ENCODE measurements at regions not wholly inside any gene's neighbourhood (a gene's known extent, or its start where the extent isn't known, plus 50 kb on each side); places are given as distances from the start of the nearest gene placed in this dataset.

DNA sequence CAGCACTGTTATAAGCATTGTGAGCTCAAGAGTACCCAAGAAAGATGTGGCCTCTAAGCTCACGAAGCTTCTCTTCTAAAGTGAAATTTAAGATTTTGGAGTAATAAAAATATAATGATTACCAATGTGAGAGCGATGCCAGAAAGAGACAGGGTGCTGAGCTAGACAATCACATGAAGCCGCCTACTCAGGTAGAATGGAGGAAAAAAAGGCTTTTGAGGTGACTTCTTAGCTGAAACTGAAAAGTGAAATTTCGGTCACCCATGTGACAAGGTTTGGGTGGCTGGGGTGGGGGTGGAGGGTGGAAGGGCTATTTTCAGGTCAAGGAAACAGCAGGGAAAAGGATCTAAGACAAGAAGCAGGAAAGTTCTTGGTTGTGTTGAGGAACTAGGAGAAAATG, 388.2 kb upstream of the WWC1 start:
- peaks cover 7% of the 10 kb centered on the region for H3K27me3 ChIP-seq (ENCODE audit: control insufficient read depth, insufficient read depth, low read length)
- peaks cover 4% of the 10 kb centered on the region for H3K4me1 ChIP-seq (ENCODE audit: control insufficient read depth, insufficient read depth, low read length)
- H3K4me3 ChIP-seq (ENCODE audit: low read length), result no peak overlapping the region
- H3K36me3 ChIP-seq (ENCODE audit: insufficient read depth, low read length), result no peaks in the 10 kb centered on the region
- no peak overlapping the region for H3K4me2 ChIP-seq (ENCODE audit: low read length)
- no peak overlapping the region for H3K9ac ChIP-seq (ENCODE audit: low read depth, low read length)
- no peaks in the 10 kb centered on the region for H3K9me3 ChIP-seq (replicated peaks; ENCODE audit: low read length)

DNA sequence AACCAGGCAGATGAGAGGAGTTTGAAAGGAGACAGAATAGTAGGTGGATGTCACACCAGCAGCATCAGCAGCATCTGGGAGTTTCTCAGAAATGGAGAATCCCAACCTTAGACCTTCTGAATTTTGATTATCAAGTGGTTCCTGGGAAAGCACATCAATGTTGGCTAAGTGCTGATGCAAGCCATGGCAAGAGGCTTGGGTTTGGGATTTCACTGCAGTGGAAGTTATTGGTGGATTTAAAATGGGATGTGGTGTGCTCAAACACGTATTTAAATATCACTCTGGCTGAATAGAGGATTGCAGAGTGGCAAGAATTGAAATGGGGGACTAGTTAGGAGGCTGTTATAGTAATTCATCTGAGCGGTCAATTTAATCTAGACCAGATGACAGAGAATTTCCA, 387.8 kb upstream of the WWC1 start:
- Histone ChIP-seq H3K4me2 (ENCODE audit: low read length) (no peak overlapping the region), H3K4me3 (ENCODE audit: low read length) (no peak overlapping the region), H3K27me3 (ENCODE audit: control insufficient read depth, insufficient read depth, low read length) (peaks cover 7% of the 10 kb centered on the region), H3K36me3 (ENCODE audit: insufficient read depth, low read length) (no peaks in the 10 kb centered on the region), H3K9ac (ENCODE audit: low read depth, low read length) (no peak overlapping the region), H3K4me1 (ENCODE audit: control insufficient read depth, insufficient read depth, low read length) (peaks cover 4% of the 10 kb centered on the region), H3K9me3 (replicated peaks; ENCODE audit: low read length) (no peaks in the 10 kb centered on the region)

DNA sequence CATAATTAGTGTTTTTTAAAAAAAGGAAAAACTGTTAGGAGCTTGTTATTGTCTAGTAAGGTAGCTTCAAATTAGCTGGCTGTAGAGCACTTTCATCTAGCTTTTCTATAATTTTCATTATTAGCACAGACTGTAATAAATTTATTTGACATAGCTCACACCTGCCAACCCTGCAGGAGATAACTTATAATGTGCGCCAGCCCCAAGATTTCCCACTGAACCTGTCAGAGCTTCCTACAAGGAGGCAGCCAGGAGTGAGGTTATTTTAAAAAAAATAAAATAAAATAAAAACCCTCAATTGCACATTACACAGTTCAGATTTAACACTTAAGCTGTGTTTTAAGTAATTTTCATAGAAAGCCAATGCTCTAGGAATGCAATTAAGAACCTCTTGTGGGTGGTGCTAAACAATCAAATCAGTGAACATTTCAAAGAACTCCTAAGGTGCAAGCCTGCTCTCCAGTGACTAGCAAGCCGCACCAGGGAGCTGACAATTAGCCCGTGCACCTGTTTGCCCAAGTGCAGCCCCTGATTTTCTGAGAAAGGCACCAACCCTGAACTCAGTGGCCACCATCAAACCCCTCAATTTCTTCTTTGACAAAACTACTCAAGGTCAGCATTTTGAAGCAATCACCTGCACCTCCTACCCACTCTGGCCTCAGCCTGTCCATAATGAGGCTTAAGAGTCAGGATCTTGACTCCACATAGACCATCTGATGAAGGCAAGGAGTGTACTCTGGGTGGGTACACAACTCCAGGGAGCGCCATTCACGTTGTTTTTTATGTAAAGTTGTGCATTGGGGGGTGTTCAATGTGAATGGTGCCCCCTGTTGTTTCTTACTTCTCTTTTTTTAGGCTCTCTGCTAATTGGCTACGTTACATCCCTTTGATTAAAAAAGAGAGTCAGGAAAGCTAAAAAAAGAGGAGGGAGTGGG, 385.3 kb upstream of the WWC1 start:
- H3K27me3 ChIP-seq (ENCODE audit: control insufficient read depth, insufficient read depth, low read length), result peaks cover 7% of the 10 kb centered on the region
- H3K4me2 ChIP-seq (ENCODE audit: low read length), result no peak overlapping the region
- no peaks in the 10 kb centered on the region for H3K4me1 ChIP-seq (ENCODE audit: control insufficient read depth, insufficient read depth, low read length)
- no peaks in the 10 kb centered on the region for H3K36me3 ChIP-seq (ENCODE audit: insufficient read depth, low read length)
- no peak overlapping the region for H3K9ac ChIP-seq (ENCODE audit: low read depth, low read length)
- H3K4me3 ChIP-seq (ENCODE audit: low read length), result no peak overlapping the region
- H3K9me3 ChIP-seq (replicated peaks; ENCODE audit: low read length), result no peaks in the 10 kb centered on the region

DNA sequence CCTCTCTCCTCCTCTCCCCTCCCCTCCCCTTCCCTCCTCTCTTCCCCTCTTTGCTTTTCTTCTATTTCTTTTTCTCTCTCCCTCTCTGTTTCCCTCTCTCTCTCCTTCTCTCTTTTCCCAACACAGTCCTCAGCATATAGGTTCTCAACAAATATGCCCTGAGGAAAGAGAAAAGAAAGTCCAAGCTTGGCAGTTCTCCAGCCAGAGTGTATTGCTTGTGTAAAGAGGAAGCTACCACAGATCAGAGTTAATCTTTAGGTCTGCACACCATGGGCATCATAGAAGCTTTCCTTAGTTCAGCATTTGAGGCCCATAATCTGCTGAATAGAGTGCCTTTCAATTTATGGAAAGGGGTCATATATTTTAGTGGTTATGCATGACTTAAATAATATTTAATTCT, 382.8 kb upstream of the WWC1 start:
- Histone ChIP-seq H3K9me3 (replicated peaks; ENCODE audit: low read length) (no peaks in the 10 kb centered on the region), H3K4me3 (ENCODE audit: low read length) (no peak overlapping the region), H3K9ac (ENCODE audit: low read depth, low read length) (no peak overlapping the region), H3K27me3 (ENCODE audit: control insufficient read depth, insufficient read depth, low read length) (peaks cover 2% of the 10 kb centered on the region), H3K36me3 (ENCODE audit: insufficient read depth, low read length) (no peaks in the 10 kb centered on the region), H3K4me2 (ENCODE audit: low read length) (no peak overlapping the region), H3K4me1 (ENCODE audit: control insufficient read depth, insufficient read depth, low read length) (no peaks in the 10 kb centered on the region)

DNA sequence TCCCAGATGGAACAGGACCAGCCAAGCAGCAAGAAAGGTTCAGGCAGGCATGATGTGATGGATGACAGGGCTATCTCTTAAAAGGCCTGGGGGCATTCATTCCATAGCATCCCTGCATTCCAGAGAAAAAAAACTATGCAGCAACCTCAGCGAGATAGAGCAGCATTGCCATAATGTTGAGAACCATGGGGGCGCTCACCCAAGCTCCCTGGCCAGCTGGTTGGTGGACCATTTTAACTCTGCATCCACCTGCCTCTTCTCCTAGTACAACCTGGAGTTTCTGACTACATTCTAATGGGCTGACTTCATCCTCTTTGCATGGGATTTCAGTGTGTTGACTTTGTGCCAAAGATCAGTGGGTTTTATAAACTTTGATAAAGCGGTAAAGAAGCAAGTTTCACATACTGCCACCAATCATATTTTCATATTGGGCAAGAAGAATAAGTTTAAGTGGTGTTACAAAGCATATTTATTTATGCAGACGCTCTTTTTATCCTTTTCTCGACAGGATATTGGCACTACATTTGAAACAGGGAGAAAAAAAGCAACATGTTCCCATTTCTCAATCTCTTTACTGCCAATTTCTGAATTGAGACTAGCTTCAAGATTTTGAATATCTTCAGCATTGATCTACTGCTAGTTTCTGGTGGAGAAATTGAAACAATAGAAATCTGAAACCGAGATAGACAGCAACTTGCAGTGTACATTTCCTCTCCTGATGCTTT, 378.3 kb upstream of the WWC1 start:
- Histone ChIP-seq H3K4me1 (ENCODE audit: control insufficient read depth, insufficient read depth, low read length) (no peaks in the 10 kb centered on the region), H3K4me2 (ENCODE audit: low read length) (no peak overlapping the region), H3K27me3 (ENCODE audit: control insufficient read depth, insufficient read depth, low read length) (no peaks in the 10 kb centered on the region), H3K9ac (ENCODE audit: low read depth, low read length) (no peak overlapping the region), H3K9me3 (replicated peaks; ENCODE audit: low read length) (no peaks in the 10 kb centered on the region), H3K36me3 (ENCODE audit: insufficient read depth, low read length) (no peaks in the 10 kb centered on the region), H3K4me3 (ENCODE audit: low read length) (no peak overlapping the region)

DNA sequence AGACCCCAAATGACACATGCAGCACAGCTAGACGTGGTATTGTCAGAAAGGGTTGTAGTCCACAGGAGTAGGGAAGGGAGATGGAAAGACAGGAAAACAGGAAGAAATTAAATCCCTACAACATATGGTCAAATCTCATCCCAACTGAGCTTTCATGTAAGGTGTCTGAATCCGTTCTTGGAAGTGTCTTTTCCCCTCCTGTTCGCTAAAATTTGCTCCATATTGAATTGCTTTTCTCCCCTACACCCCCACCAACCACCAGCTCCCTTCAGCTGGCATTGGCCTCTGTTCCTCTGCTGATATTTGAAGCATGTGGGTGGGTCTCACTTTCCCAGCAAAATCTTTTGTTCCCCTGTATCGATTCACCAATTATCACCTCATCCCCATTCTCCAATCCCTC, 376.2 kb upstream of the WWC1 start:
- H3K36me3 ChIP-seq (ENCODE audit: insufficient read depth, low read length), result no peaks in the 10 kb centered on the region
- H3K9me3 ChIP-seq (replicated peaks; ENCODE audit: low read length), result no peaks in the 10 kb centered on the region
- no peaks in the 10 kb centered on the region for H3K27me3 ChIP-seq (ENCODE audit: control insufficient read depth, insufficient read depth, low read length)
- no peaks in the 10 kb centered on the region for H3K4me1 ChIP-seq (ENCODE audit: control insufficient read depth, insufficient read depth, low read length)
- H3K4me3 ChIP-seq (ENCODE audit: low read length), result no peak overlapping the region
- no peak overlapping the region for H3K9ac ChIP-seq (ENCODE audit: low read depth, low read length)
- no peak overlapping the region for H3K4me2 ChIP-seq (ENCODE audit: low read length)

DNA sequence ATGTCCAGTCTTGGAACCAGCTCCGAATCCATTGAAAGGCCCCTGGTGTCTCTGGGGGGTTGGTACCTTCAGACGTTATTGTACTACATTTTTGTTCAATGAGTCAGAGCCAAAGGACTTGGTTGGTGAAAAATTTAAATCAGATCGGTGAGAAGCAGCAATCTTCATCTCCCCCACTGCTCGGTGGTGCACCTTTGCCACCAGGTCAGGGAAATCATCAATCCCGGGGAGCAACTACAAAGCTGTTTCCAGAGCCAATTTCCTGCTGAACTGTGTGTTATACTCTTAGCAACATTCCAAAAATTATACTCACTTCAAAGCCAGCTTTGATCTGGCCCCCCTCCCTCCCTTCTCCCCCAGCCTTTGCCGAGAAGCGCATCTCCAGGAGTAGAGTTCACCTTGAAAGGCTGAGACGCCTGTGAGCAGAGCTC, 375.2 kb upstream of the WWC1 start:
- no peak overlapping the region for H3K4me3 ChIP-seq (ENCODE audit: low read length)
- no peaks in the 10 kb centered on the region for H3K4me1 ChIP-seq (ENCODE audit: control insufficient read depth, insufficient read depth, low read length)
- no peak overlapping the region for H3K9ac ChIP-seq (ENCODE audit: low read depth, low read length)
- peak overlapping the region; percentile 16 for H3K4me2 ChIP-seq (ENCODE audit: low read length)
- H3K36me3 ChIP-seq (ENCODE audit: insufficient read depth, low read length), result no peaks in the 10 kb centered on the region
- no peaks in the 10 kb centered on the region for H3K9me3 ChIP-seq (replicated peaks; ENCODE audit: low read length)
- H3K27me3 ChIP-seq (ENCODE audit: control insufficient read depth, insufficient read depth, low read length), result no peaks in the 10 kb centered on the region

DNA sequence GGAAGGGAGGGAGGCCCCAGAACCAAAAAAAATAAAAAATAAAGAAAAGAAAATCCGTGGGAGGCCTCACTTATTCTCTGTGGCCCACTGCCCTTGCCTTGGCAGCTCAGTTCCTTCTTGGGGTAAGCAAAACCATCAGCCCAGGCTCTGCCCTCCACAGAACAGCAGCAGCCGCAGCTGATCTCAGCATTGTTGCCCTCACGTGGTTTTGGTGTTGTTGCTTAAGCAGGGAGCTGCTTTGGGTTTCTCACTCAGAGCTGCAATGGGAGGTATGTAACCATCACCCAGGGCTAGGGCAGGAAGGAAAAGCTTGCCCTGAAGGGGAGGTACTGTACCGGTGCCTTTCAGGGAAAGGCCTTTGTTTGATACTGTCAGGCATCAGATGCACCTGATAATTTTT, 374.7 kb upstream of the WWC1 start:
- Histone ChIP-seq H3K36me3 (ENCODE audit: insufficient read depth, low read length) (no peaks in the 10 kb centered on the region), H3K9ac (ENCODE audit: low read depth, low read length) (no peak overlapping the region), H3K27me3 (ENCODE audit: control insufficient read depth, insufficient read depth, low read length) (no peaks in the 10 kb centered on the region), H3K9me3 (replicated peaks; ENCODE audit: low read length) (no peaks in the 10 kb centered on the region), H3K4me1 (ENCODE audit: control insufficient read depth, insufficient read depth, low read length) (no peaks in the 10 kb centered on the region), H3K4me2 (ENCODE audit: low read length) (no peak overlapping the region), H3K4me3 (ENCODE audit: low read length) (no peak overlapping the region)

DNA sequence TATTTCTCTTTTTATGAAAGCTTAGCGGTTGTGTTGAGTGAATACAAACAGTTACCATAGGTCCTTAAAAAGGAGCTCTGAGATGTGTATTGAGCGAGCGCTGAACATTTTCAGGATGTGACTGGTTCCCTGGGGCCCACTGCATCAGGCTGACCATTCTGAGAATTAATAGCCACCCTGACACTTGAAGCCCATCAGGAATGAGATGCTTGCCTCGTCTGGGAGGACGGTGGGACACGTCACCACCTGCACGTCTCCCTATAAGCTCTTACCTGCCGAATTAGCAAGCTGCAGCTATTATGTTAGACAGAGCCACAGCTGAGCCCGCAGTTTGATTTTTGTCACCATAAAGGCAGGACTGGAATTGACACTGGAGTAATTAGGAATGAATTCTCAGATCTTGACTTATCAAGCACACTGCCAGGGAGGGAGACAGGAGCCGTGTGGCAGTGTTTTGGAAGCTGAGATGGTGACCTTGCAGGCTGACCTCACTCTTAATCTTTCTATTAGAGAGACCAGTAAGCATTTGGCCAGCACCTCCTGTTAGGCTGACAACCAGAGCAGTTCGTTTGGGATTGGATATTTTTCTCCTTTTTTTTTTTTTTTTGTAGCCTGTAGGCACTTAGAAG, 373.1 kb upstream of the WWC1 start:
- Histone ChIP-seq H3K4me1 (ENCODE audit: control insufficient read depth, insufficient read depth, low read length) (no peaks in the 10 kb centered on the region), H3K36me3 (ENCODE audit: insufficient read depth, low read length) (no peaks in the 10 kb centered on the region), H3K9me3 (replicated peaks; ENCODE audit: low read length) (no peaks in the 10 kb centered on the region), H3K4me2 (ENCODE audit: low read length) (no peak overlapping the region), H3K4me3 (ENCODE audit: low read length) (no peak overlapping the region), H3K9ac (ENCODE audit: low read depth, low read length) (no peak overlapping the region), H3K27me3 (ENCODE audit: control insufficient read depth, insufficient read depth, low read length) (no peaks in the 10 kb centered on the region)

DNA sequence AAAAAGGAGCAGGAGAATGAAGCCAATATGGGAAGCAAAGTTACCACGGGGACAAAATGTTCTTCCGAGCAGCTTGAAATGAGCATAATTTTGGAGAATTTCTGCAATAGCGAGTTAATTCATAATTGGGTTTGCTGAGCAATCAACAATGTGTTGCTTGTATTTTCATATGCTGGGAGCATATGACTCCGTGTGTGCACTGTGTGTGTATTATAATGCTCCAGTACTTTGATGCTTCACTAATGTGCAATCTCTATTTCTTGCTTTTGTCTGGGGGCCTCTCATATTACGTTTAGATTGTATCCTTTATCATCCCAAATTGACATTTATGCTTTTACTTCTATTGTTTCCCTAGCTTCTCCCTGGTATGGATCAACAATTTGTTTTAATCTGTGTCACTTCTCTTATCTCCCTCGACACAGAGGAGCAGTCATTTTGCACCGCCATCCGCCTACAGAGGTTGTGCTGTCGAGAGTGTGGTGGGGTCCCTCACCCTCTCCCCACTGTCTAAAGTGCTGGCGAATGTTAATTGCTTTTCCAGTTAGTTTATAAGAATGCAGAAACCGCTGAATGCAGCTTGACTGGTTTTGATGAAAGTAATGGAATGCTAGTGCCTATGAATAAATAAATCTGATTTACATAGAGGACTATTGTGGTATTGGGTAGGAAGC, 372.5 kb upstream of the WWC1 start:
- Histone ChIP-seq H3K4me1 (ENCODE audit: control insufficient read depth, insufficient read depth, low read length) (no peaks in the 10 kb centered on the region), H3K36me3 (ENCODE audit: insufficient read depth, low read length) (no peaks in the 10 kb centered on the region), H3K9ac (ENCODE audit: low read depth, low read length) (no peak overlapping the region), H3K9me3 (replicated peaks; ENCODE audit: low read length) (no peaks in the 10 kb centered on the region), H3K4me2 (ENCODE audit: low read length) (no peak overlapping the region), H3K4me3 (ENCODE audit: low read length) (no peak overlapping the region), H3K27me3 (ENCODE audit: control insufficient read depth, insufficient read depth, low read length) (no peaks in the 10 kb centered on the region)

DNA sequence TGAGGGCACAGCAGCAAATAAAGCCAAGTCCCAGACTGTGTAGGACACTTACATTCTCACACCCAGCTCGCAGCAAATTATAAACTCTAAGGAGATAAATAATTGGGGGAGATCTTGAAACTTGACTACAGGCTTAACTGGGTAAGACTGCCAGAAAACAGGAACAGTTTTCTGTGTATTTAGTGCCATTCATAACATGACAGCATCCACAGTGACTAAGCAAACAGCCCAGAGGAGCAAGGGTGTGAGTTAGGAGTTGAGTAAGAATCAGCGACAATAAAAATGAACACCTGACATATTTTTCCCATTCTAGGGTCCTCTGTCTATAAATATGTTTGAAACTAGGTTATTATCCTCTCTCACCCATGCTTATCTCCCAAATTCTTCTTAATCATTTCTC, 370.9 kb upstream of the WWC1 start:
- Histone ChIP-seq H3K4me1 (ENCODE audit: control insufficient read depth, insufficient read depth, low read length) (no peaks in the 10 kb centered on the region), H3K27me3 (ENCODE audit: control insufficient read depth, insufficient read depth, low read length) (no peaks in the 10 kb centered on the region), H3K9ac (ENCODE audit: low read depth, low read length) (no peak overlapping the region), H3K4me2 (ENCODE audit: low read length) (no peak overlapping the region), H3K4me3 (ENCODE audit: low read length) (no peak overlapping the region), H3K36me3 (ENCODE audit: insufficient read depth, low read length) (no peaks in the 10 kb centered on the region), H3K9me3 (replicated peaks; ENCODE audit: low read length) (no peaks in the 10 kb centered on the region)
